T-helper 9 cell (primary cell): ENCODE measurements at regions not wholly inside any gene's neighbourhood (a gene's known extent, or its start where the extent isn't known, plus 50 kb on each side); places are given as distances from the start of the nearest gene placed in this dataset.
"Not testable (repeated sequence)": the region's sequence is repeated elsewhere in the genome, so short reads cannot be mapped to it uniquely, and the experiment has no call there.

Source experiments
- DNase-seq: peaks from one replicate; pipeline ENCODE4 v3.0.0-alpha.2; 2020

DNA sequence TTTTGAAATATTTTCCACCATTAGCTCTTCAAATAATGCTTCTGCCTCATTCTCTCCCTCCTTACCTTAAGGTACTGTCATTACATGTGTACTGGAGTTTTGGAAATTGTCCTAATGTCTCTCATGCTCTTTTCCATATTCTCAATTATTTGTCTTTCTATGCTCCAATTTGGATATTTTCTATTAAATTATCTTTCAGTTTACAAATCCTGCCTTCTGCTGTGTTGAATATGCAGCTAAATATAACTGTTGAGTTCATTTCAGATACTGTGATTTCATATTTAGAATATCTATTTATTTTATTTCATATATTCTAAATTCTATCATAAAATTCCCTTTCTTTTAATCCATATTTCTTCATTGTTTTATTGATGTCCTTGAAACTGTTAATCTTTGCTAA is 388.0 kb upstream of the CDIN1 start:
- DNase-seq, result no peak

DNA sequence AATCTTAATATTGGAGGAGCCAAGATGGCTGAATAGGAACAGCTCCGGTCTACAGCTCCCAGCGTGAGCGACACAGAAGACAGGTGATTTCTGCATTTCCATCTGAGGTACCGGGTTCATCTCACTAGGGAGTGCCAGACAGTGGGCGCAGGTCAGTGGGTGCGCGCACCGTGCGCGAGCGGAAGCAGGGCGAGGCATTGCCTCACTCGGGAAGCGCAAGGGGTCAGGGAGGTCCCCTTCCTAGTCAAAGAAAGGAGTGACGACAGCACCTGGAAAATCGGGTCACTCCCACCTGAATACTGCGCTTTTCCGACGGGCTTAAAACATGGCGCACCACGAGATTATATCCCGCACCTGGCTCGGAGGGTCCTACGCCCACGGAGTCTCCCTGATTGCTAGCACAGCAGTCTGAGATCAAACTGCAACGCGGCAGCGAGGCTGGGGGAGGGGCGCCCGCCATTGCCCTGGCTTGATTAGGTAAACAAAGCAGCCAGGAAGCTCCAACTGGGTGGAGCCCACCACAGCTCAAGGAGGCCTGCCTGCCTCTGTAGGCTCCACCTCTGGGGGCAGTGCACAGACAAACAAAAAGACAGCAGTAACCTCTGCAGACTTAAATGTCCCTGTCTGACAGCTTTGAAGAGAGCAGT is 383.9 kb upstream of the CDIN1 start:
- DNase-seq, result not testable (repeated sequence)

DNA sequence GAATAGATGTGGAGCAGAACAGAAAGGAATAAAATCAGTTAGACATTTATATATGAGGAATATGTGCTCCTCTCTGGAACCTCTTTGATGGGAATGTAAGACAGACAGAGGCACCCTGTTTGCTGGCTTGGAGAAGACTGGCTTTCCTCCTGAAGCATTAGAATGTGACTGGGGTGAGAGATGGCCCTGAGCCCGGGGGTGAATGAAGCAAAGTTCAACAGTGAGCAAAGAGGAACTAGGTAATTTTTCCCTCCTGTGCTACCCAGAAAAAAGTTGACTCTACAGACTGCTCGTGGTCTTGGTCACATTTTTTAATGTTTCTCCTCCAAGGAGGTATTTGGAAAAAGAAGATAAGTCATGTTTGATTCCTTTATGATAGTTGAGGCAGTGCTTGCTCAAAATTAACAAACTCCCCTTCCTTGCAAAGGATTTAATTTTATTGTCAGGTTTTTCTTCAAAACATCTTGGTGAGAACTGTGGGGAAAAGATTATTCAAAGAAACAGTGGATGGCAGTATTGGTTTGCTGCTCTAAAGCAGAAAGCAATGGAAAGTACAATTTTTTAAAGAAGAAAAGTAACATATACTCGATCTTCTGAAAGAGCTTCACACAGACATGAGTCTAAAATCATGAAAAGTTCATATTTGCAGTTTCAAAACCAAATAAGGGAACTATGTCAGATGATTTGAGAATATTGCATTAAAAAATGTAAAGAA is 370.4 kb upstream of the CDIN1 start:
- no peak for DNase-seq

DNA sequence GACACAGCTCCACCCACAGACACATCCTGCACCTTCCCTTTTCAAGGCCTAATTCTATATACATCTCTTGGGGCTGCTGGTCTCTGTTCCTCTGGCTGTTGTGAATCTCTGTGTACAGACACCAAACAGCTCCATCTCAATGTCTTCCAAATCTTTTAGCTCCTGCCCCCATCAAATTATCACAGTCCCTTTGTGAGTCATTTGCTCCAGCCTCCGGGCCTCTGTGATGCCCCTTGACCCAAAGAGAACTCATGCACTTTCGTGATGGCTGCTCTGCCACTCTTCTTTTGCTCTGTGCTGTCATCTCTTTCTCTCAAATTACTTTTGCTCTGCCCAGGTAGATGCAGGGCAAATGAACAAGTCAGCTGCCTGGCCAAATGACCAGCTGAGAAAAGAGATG is 369.0 kb upstream of the CDIN1 start:
- no peak for DNase-seq

DNA sequence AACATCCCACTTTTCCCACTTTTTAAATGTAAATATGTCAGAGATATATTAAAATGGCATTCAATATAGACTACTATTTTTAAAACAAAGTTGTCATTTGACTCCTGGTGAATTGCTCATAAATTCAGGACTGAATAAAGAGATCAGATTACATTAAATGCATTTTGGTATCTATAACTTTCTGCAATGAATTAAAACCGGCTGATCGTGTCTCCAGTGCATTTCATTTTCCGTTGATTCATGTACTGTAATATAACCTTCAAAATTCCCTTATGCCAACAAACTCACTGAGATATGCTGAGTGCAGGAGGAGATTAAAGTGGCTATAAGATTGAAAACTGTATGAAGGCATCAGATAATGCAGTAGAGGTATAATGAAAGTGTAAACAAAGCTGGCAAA is 361.1 kb upstream of the CDIN1 start:
- no peak for DNase-seq

DNA sequence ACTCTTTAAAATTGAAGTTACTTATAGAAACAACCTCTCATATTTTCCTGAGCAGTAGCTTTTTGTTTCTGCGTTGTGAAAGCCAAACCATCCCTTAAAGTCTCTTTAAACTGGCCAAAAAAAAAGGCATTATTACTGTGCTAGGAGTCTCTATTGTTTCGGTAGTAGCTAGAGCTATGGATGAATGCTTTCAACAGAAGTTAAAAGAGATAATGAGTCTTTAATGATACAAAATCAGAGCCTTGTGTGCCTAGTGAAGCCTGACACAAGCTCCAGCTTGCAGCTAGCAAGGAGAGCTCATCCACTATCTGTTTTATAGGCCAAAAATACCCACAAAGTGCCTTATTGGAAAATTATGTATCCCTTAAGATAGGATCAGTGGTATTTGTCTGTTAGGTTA is 360.4 kb upstream of the CDIN1 start:
- no peak for DNase-seq

DNA sequence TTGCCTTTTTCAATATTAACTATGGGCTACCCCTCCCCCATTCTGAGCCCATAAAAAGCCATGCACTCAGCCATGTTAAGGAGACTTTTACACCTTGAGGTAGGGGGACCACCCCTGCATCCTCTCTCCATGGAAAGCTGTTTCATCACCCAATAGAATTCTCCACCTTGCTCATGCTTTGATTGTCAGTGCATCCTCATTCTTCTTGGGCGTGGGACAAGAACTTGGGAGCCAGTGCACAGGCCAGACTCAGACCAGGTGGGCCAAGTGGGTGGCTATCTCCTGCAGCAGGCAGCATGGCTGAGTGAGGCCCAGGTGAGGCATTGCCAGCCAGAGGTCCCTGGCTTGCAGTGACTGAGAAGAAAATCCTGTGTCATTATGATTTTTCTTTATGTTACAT is 357.4 kb upstream of the CDIN1 start:
- no peak for DNase-seq

DNA sequence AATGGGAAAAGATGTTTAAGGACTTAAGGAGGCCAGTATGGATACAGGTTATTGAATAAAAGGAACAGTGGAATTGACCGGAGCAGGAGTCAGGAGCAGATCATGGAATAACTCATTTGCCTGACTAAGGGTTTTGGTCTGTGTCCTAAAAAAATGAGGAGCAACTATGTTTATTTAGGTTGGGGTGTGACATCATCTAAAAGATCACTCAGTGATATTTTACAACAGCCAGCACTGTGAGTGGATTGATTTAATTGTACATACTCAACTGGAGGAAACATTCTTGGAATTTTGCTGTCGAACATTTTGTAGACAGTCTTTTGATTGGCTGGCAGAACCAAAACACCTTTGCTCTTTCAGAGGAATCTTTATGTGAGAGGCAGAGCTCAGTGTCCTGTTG is 348.6 kb upstream of the CDIN1 start:
- DNase-seq, result no peak

DNA sequence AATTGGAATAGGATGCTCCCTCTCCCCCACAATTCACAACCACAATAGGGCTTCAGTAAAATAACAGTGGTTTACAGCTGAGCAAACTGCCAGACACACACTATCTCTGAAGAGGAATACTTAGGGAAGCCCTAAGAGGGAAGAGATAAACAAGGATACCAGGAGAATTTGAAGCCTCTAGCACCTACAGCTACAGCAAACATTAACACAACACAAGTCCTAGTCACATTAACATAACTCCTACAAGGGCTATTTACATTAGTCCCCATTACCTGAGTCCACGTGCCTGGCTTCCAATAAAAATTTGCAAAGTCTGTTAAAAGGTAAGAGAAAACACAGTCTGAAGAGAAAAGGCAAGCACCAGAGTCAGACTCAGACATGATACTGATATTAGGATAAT is 346.9 kb upstream of the CDIN1 start:
- no peak for DNase-seq

DNA sequence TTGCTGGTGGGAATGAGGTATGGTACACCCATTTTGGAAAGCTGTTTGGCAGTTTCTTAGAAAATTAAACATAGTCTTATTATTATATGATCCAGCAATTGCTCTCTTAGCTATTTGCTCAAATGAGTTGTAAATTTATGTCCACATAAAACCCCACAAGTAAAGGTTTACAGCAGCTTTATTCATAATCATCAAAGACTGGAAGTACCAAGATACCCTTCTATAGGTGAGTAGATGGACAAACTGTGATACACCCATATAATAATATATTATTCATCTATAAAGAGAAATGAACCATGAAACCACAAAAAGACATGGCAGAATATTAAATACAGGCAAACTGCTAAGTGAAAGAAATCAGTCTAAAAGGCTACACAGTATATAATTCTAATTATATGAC is 344.7 kb upstream of the CDIN1 start:
- DNase-seq, result no peak

DNA sequence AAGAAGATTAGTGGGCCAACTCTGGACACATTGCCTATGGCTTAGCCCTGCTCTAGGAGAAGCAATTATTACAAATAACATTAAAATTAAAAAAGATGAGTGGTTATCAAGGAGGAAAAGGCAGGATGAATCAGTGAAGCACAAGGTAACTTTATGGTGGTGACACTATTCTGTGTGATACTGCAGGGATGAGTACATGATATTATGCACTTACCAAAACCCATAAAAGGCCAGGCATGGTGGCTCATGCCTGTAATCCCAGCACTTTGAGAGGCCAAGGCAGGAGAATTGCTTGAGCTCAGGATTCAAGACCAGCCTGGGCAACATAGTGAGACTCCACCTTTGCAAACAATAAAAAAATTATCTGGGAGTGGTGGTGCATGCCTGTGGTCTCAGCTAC is 344.3 kb upstream of the CDIN1 start:
- no peak for DNase-seq

DNA sequence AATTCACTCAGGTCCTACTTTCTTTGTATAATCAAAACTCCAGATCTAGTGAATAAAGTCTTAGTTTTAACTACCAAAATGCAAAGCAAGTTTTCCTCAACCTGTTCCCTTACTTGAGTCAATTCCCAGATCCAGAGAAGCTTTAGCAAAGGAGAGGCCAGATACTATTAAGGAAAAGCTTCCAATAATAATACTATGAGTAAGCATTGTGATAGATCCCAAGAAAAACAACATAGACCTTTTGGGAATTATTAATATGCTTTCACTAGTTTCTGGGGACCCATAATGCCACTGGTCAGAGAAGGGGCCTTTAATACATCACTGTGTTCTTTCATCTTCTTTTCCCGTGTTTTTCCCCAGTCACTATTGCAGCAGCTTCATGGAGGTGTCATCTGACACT is 339.9 kb upstream of the CDIN1 start:
- no peak for DNase-seq

DNA sequence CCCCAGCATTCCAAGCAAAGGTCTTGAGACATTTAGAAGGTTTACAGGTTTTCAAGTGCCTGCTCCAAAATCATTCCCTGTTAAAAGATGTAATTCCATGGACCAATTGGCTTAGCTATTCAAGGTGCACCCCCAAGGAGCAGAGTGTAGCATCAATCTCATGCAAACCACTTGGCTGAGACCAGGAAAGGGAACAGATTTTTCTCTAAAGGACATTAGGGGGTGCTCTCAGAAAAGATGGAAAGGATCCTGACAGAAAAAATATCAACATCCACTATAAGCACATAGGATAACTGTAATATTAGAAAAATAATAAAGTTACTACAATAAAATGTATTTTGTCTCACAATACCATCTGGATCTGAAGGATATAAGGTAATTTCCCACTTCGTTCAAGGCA is 328.0 kb upstream of the CDIN1 start:
- no peak for DNase-seq

DNA sequence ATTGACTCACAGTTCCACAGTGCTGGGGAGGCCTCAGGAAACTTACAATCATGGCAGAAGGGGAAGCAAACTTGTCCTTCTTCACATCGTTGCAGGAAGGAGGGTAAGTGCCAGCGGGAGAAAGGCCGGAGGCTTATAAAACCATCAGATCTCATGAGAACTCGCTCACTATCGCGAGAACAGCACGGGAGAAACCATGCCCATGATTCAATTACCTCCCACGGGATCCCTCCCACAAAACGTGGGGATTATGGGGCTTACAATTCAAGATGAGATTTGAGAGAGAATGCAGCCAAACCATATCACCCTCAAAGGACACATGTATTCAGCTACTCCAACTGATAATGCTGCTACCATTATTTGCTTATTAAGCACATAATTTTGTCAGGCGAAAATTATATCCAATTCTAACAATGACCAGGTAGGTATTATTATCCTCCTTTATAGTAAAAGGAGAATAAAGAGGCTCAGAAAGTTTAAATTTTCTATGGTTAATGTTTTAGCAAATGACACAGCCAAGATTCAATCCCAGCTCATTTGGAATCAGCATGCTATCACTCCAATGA is 327.2 kb upstream of the CDIN1 start:
- DNase-seq, result no peak

DNA sequence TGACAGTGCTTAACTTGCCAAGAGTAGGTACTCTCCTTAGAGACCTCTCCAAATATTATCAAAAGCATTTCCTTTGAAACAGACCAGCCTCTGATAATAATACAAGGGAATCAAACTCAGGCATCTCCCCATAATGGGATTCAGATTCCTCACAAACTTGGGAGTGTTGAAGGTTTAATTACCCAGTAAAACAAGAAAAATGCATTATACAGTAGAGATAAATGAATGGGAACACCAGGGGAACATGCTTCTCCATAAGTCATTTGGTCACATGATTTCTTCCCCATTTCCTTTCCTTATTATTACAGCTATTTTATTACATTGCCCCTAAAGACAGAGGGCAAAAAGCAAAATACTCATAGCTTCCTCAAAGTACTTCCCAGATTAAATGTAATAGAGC is 325.0 kb upstream of the CDIN1 start:
- no peak for DNase-seq

DNA sequence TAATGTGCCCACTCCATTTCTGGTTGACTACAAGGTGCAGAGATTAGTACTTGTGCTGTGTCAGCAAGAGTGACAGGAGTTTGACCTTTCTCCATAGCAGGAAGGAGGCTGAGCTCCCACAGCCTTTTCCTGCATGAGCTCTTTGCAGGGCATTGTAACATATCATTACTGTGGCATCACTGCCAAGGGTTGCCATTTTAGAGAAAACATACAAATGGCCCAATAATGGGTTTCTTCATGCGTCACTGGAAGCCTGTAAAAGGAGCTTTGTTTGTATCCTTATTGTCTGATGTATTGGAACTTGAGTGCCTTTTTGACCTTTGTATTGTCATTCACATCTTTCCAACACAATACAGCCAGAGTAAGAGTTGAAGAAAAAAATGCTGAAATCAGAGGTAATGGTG is 323.0 kb upstream of the CDIN1 start:
- no peak for DNase-seq

DNA sequence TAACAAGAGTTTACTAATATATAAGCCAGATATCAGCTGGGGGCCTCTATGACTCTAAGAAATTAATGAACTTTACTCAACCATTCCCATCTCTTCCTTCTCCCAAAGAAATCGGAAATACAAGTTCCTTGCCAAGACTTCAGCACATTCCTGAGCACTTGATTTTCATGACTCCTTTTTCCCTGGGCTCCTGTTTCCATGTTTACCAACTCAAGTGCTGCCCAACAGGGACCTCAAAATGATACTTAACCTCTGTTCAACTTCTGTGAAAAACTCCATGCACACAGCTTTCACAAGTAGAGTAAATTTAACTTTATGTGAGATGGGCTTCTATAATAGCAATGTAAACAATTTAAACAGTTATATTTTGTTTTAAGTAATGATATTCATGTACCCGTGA is 315.8 kb upstream of the CDIN1 start:
- DNase-seq, result no peak

DNA sequence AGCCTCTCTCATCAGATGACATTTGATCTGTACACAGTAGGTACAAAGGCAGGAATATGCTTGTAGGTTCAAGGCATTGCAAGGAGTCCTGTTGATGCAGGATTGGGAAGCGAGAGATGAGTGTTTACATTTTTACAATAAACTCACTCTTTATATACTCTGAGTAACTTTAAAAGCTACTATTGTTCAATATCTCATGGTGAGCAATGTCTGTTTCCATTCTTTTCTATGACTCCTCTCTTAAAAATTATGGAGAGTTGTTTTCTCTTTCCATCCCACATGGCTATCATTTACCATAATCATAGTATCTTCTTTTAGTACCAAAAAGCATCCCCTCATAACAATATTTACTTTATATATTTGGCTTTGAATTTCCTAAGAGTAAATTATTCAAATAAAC is 314.0 kb upstream of the CDIN1 start:
- no peak for DNase-seq

DNA sequence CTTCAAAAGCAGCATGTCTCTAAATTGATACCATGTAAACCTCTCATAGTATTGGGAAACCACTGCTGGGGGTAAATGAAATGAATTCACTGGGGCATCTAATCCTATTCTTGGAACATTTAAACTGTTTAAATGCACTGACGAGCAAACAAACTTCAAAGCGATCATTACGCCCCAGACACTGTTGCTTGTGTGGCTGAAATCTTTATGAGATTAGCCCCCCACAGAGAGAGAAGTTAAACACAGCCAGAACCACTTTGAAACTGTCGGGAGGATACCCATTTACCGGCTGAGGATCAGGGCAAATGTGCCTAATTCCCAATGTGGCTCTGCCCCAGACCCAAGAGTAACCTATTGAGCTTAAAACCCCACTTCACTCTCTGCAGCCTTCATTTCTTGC is 308.4 kb upstream of the CDIN1 start:
- no peak for DNase-seq

DNA sequence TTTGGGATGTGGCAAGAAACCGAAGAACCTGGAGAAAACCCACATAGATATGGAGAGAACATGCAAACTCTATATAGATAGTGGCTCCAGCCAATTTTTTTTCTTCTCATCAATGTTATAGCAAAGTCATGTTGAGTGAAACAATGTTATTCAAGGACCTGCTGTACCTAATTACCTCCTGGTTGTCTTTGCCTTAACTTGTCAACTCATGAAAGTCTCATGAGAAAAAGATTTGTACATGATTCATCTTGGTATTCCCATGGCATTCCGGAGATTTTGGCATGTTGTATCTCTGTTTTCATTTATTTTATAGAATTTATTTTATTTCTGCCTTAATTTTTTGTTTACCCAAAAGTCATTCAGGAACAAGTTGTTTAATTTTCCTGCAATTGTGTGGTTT is 303.8 kb upstream of the CDIN1 start:
- no peak for DNase-seq

DNA sequence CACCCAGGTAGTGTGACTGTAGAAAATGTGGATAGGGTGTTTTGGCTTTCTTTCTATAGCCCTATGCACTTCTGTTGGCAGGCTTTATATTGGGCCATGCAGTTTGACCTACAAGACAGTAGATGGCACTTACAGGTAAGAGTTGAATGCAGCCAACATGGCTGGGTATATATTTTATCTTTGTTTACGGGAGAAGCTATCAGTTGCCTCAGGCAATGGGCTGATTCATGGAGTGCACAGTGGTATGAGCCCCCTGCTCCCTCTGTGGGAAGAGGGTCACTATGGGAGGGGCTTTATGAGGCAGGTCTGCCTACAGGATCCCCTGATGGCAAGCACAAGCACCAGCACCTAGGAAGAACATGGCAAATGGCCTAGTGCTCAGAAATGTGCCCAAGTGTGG is 301.2 kb upstream of the CDIN1 start:
- DNase-seq, result no peak

DNA sequence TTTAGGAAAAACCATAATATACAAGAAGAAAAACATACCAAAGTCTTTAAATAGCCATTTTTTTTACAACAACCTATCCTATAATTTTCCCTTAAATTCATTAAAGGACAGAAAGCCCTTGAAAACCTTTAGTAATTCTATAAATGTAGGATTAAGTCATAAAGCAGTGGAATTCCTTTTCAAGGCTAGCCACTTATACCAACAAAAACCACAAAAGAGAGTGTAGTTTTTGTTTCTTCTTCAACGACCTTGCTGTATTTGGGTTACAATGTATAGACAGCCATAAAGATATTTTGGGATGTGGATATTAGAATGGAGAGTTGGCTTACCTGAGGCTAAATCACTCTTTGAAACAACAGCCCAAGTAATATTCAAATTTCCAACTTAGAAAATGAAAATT is 296.6 kb upstream of the CDIN1 start:
- no peak for DNase-seq

DNA sequence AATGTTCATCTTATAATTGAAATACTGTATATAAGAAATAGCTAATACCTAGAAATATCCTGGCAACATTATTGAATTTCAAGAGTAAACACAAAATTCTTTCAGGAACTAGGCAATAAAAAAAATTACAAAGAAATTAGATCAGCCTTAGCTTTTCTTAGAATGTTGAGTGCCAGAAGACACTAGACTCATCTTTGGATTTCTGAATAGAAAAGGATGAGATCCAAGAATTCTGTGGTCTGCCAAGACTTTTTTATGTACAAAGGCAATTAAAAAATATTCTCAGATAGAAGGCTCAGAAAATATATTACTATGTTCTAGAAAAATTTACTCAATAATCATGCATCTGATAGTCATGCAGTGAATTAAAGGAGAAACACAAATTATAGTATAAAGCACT is 294.5 kb upstream of the CDIN1 start:
- no peak for DNase-seq

DNA sequence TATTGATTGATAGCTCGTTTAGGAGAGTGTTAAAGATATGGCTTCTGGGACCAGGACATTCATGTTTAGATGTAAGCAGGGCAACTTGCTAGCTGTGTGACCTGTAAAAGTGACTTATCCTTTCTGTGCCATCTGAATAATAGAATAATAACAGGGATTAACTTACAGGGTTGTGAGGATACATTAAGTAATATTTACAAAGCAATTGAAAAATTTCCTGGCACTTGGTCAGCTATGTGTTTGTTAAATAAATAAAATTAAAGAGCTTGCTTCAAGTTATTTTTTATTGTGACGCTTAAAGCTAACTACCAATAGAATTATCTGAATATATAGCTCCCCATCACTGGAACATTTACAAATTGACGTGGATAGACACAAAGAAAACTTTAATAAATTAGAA is 287.9 kb upstream of the CDIN1 start:
- DNase-seq, result no peak

DNA sequence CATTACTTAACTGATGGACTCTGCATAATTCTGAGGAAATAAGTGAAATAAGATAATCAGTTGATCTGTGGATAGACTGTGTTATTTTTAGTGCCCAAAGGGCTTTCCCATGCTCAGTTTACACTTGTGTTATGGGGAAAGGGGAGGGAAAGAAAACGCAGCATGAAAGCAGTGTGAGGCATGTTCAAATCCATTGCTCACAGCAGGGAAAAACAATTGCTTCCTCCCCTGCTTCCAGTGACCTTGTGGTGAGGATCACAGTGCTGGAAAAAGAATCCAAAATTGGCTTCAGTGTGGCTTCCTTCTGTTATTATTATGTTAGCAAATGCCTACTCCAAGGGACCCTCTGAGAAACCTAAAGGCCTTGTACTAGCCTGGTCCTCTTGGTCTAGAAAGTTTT is 285.1 kb upstream of the CDIN1 start:
- no peak for DNase-seq
